GM11168 (cell line): ENCODE measurements at regions not wholly inside any gene's neighbourhood (a gene's known extent, or its start where the extent isn't known, plus 50 kb on each side); places are given as distances from the start of the nearest gene placed in this dataset.
"Not testable (repeated sequence)": the region's sequence is repeated elsewhere in the genome, so short reads cannot be mapped to it uniquely, and the experiment has no call there.

ENCODE experiments used
- in situ Hi-C: fragments of 300-500 bp; cut with MboI; formaldehyde crosslinking; loops from one replicate; pipeline ENCODE4 v1.12.0; 2022; ENCODE audit warnings: low sequenced_read_pairs; ENCODE audit not compliant: unreplicated experiment

DNA sequence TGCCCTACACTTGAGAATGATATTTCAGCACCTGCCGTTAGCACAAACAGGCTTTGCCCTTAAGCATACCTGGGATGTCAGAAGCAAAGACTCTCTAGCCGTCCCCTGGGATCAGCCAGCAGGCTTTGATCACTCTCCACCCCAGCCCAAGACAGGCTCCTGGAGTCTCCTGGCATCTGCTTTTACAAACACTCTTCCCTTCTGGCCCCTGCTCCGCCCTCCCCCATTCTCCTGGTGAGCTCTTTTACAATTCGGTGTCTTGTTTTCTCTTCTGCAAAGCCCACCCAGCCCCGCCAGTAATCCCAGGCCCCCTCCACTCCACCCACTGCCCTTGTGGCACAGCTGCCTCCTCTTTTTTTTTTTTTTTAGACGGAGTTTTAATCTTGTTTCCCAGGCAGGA lies 50.4 kb downstream of the KATNIP start:
- in situ Hi-C loops = no loop called here

- in situ Hi-C loops = no loop called here
These were observed 52.2 kb downstream of the KATNIP start for GRCh38 chr16:27602103-27602502.

DNA sequence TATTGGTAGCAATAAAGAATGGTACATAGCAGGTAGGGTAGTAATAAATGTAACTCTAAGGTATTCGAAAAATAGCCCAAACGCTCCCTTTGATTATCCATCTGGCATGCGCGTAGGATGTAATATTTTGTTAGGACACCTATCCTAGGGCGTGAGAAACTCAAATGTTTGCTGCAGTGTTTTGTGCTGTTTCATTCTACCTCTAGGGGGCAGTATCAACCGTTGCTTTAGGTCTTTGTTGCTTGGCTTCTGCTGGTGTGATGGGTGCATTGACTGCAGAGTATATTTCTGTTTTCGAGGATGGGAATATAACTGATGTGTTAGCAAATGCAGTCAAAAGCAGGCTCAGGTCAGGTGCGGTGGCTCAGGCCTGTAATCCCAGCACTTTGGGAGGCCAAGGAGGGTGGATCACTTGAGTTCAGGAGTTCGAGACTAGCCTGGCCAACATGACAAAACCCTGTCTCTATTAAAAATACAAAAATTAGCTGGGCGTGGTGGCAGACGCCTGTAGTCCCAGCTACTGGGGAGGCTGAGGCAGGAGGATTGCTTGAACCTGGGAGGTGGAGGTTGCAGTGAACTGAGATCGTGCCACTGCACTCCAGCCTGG lies 55.7 kb downstream of the KATNIP start:
- in situ Hi-C loops = not testable (repeated sequence)

GRCh38 chr16:27611340-27611739 lies 61.4 kb downstream of the KATNIP start:
- in situ Hi-C loops = no loop called here

DNA sequence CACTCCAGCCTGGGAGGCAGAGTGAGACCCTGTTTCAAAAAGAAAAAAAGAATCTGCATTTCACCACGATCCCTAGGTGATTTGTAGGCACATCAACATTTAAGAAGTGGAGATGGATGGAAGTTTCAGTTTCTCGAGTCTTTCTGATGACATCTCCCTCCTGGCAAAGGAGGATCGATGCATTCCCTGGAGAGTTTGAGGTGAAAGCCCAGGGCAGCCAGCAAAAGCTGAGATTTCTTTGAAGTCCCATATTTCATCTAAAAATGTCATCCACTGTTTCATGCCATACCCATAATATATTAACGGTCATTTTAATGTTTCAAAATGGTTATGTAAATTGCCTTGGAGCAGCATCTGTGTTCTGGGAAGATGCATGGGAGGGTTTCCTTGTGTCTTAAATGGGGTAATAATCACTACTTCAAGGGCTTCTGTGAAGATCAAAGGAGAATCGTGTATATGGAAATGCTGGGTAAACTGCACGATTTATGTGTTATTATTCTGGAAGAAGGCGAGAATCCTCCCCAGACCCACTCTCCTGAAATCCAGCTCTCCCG lies 63.4 kb downstream of the KATNIP start:
- in situ Hi-C loops = no loop called here

DNA sequence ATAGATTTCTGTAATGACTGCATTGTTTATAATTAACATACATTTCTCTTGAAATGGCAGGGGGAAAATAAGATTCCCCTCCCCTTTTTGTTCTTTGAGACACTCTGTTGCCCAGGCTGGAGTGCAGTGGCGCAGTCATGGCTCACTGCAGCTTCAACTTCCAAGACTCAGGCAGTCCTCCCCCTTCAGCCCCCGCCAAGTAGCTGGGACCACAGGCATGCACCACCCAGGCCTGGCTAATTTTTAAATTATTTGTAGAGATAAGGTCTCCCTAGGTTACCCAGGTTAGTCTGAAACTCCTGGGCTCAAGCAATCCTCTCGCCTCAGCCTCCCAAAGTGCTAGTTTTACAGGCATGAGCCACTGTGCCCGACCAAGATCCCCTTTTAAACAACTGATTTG lies 67.7 kb downstream of the KATNIP start:
- in situ Hi-C loops = no loop called here

GRCh38 chr16:27618165-27618564 lies 68.2 kb downstream of the KATNIP start:
- in situ Hi-C loops = no loop called here

- in situ Hi-C loops = no loop called here
These were observed 68.8 kb downstream of the KATNIP start for GRCh38 chr16:27618606-27619327.

DNA sequence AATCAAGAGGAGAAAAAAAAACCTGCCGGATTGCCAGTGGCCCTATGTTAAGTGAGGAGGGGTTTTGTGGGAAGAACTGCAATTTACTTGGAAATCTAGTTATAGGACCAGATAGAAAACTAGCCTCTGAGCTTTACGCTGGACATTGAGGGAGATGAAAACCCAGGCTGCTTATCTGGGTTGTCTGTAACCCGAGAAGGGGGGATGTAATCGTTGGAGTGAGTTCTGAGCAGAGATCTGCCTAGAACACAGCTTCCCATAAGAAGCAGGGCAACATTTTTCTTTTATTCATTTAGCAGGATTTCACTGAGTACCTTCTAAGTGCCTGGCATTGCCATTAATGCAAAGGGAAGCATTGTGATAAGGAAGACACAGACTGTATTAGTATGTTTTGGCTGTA lies 70.6 kb downstream of the KATNIP start:
- in situ Hi-C loops = no loop called here

- in situ Hi-C loops = loop anchor here (25.0 kb wide), 2 partner anchors 438 to 613 kb away; partner anchors contain the start of gene GSG1L
These were observed 74.5 kb downstream of the KATNIP start for GRCh38 chr16:27624154-27625049.

- in situ Hi-C loops = loop anchor here (25.0 kb wide), 2 partner anchors 437 to 612 kb away; partner anchors contain the start of gene GSG1L
These were observed 75.2 kb downstream of the KATNIP start for GRCh38 chr16:27625050-27625697.

- in situ Hi-C loops = loop anchor here (25.0 kb wide), 2 partner anchors 435 to 610 kb away; partner anchors contain the start of gene GSG1L
These were observed 77.2 kb downstream of the KATNIP start for GRCh38 chr16:27627136-27627535.

GRCh38 chr16:27628241-27628942 lies 78.4 kb downstream of the KATNIP start:
- in situ Hi-C loops = loop anchor here (25.0 kb wide), 2 partner anchors 434 to 609 kb away; partner anchors contain the start of gene GSG1L

GRCh38 chr16:27628943-27629462 lies 79.1 kb downstream of the KATNIP start:
- in situ Hi-C loops = loop anchor here (25.0 kb wide), 2 partner anchors 433 to 608 kb away; partner anchors contain the start of gene GSG1L

DNA sequence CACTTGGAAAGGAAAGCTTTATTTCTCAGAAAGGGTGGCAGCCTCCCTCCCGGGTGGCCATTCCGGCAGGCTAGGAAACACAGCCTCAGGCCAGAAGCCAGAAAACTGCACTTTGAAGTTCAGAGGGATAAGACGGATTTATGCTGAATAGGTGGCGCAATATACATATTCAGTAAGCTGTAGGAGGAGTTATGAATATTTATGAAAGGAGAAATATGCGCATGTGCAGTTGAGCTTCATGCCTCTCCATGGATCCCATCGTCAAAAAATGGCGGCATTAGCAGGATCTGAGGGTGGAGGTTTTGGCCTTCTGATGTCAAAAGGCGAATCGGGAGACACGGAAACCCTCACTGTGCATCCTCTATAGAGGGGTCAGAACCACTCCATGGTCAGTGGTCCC lies 82.3 kb downstream of the KATNIP start:
- in situ Hi-C loops = loop anchor here (25.0 kb wide), 2 partner anchors 430 to 605 kb away; partner anchors contain the start of gene GSG1L

GRCh38 chr16:27633221-27633620 lies 83.3 kb downstream of the KATNIP start:
- in situ Hi-C loops = loop anchor here (25.0 kb wide), 2 partner anchors 429 to 604 kb away; partner anchors contain the start of gene GSG1L

DNA sequence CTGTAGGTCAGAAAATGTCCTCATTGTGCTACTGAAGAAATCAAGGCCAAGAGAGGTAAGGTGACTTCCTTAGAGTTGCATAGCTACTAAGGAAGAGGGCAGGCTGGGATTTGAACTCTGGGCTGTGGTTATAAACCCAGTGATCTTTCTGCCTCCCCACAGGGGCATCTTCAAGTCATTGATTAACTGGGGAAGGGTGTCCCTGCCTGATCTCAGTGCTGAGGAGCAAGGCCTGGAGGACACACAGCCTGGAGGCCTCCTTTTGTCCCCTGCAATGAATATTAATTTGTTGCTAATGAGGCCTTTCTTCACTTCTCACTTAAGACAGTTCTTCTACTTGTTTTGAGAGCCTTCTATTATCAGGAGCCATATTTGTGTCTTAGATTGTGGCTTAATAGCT lies 83.8 kb downstream of the KATNIP start:
- in situ Hi-C loops = loop anchor here (25.0 kb wide), 2 partner anchors 429 to 604 kb away; partner anchors contain the start of gene GSG1L

DNA sequence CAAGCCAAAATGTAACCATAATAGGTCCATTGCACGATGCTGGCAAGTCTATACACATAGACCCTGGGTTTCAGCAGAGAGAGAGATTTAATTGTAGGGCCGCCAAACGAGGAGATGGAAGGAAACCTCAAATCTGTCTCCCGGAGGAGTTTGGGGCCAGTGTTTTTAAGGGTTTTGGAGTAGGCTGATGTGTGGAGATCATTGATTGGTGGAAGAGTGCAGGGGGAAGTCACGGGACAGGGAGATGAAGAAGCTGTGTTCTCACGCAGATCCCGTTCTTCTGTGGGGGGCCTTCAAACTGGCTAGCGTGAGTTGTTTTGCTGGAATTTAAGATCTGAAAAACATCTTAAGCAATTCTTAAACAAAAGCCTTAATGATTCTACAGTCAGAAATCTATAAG lies 84.8 kb downstream of the KATNIP start:
- in situ Hi-C loops = loop anchor here (25.0 kb wide), 2 partner anchors 428 to 603 kb away; partner anchors contain the start of gene GSG1L
